HL-60 (cell line): ENCODE measurements at regions not wholly inside any gene's neighbourhood (a gene's known extent, or its start where the extent isn't known, plus 50 kb on each side); places are given as distances from the start of the nearest gene placed in this dataset.

Experiments used
- DNase-seq, 2 experiments: peaks; one replicate each; pipeline ENCODE4 v3.0.0-alpha.2; 2010 to 2020; ENCODE audit warnings: low read depth in 1 of 2, low spot score in 1 of 2
- H3K27ac ChIP-seq: fragments of 250-450 bp; sonication (Bioruptor Pico); replicated peaks from 2 replicates; pipeline ENCODE4 v1.5.1; 2020; ENCODE audit warnings: mild to moderate bottlenecking, moderate library complexity
- H3K27me3 ChIP-seq: fragments of 250-450 bp; sonication (Bioruptor Pico); 2 replicates; pipeline ENCODE4 v1.5.1; 2021; ENCODE audit warnings: mild to moderate bottlenecking, moderate library complexity; ENCODE audit not compliant: insufficient read depth, poor library complexity, severe bottlenecking
- H3K4me3 ChIP-seq: replicated peaks from 2 replicates; pipeline ENCODE4 v1.5.1; 2011; ENCODE audit warnings: mild to moderate bottlenecking, control low read depth, low read length; ENCODE audit not compliant: insufficient read depth
- GABPA ChIP-seq: IDR thresholded peaks from 2 replicates; pipeline ENCODE4 v1.6.1; 2012; ENCODE audit warnings: low read depth
- POLR2AphosphoS5 ChIP-seq: IDR thresholded peaks from 2 replicates; pipeline ENCODE4 v1.6.1; 2012; ENCODE audit warnings: low read depth
- SPI1 ChIP-seq: IDR thresholded peaks from 2 replicates; pipeline ENCODE4 v1.6.1; 2012; ENCODE audit warnings: low read depth, mild to moderate bottlenecking, borderline replicate concordance
- TF ChIP-seq, protein P1 (sequence below): IDR thresholded peaks from one replicate; pipeline ENCODE4 v1.5.1; 2011; ENCODE audit warnings: low read length, control low read depth, inconsistent platforms; ENCODE audit not compliant: insufficient read depth
- TF ChIP-seq, protein P2 (sequence below): IDR thresholded peaks from 2 replicates; pipeline ENCODE4 v1.6.1; 2012; ENCODE audit warnings: low read depth; ENCODE audit not compliant: insufficient replicate concordance

DNA sequence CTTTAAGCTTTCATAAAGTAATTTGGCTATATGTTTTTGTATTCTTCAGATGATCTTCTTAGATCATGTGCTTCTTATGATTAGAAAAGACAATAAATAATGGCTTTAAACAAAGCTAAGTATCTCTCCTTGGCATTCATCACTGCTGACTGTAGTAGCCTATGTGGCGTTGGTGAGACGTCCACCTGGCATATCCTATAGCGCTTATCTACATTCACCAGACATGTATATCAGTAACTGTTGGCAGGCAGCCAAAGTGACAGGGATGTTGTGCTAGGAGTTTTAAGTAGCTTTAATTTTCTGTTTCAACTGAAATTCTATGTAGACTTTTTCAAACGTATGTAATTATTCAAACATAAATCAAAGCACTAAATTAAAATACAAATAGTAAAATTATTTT is 276.4 kb downstream of the IL15 start:
- TF ChIP-seq, protein P1, sequence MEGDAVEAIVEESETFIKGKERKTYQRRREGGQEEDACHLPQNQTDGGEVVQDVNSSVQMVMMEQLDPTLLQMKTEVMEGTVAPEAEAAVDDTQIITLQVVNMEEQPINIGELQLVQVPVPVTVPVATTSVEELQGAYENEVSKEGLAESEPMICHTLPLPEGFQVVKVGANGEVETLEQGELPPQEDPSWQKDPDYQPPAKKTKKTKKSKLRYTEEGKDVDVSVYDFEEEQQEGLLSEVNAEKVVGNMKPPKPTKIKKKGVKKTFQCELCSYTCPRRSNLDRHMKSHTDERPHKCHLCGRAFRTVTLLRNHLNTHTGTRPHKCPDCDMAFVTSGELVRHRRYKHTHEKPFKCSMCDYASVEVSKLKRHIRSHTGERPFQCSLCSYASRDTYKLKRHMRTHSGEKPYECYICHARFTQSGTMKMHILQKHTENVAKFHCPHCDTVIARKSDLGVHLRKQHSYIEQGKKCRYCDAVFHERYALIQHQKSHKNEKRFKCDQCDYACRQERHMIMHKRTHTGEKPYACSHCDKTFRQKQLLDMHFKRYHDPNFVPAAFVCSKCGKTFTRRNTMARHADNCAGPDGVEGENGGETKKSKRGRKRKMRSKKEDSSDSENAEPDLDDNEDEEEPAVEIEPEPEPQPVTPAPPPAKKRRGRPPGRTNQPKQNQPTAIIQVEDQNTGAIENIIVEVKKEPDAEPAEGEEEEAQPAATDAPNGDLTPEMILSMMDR, result no peak
- no peak for TF ChIP-seq GABPA
- TF ChIP-seq SPI1, result no peak
- TF ChIP-seq, protein P2, sequence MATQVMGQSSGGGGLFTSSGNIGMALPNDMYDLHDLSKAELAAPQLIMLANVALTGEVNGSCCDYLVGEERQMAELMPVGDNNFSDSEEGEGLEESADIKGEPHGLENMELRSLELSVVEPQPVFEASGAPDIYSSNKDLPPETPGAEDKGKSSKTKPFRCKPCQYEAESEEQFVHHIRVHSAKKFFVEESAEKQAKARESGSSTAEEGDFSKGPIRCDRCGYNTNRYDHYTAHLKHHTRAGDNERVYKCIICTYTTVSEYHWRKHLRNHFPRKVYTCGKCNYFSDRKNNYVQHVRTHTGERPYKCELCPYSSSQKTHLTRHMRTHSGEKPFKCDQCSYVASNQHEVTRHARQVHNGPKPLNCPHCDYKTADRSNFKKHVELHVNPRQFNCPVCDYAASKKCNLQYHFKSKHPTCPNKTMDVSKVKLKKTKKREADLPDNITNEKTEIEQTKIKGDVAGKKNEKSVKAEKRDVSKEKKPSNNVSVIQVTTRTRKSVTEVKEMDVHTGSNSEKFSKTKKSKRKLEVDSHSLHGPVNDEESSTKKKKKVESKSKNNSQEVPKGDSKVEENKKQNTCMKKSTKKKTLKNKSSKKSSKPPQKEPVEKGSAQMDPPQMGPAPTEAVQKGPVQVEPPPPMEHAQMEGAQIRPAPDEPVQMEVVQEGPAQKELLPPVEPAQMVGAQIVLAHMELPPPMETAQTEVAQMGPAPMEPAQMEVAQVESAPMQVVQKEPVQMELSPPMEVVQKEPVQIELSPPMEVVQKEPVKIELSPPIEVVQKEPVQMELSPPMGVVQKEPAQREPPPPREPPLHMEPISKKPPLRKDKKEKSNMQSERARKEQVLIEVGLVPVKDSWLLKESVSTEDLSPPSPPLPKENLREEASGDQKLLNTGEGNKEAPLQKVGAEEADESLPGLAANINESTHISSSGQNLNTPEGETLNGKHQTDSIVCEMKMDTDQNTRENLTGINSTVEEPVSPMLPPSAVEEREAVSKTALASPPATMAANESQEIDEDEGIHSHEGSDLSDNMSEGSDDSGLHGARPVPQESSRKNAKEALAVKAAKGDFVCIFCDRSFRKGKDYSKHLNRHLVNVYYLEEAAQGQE, result no peak
- TF ChIP-seq POLR2AphosphoS5, result no peak
- no peak for DNase-seq
- Histone ChIP-seq H3K27me3 (no peaks in the 10 kb centered on the region), H3K4me3 (no peak overlapping the region), H3K27ac (no peak overlapping the region)

- TF ChIP-seq, protein P1, result no peak
- TF ChIP-seq, protein P2, result no peak
- TF ChIP-seq SPI1 (no peak), GABPA (no peak), POLR2AphosphoS5 (no peak)
These were observed 277.5 kb downstream of the IL15 start for GRCh38 chr4:141913928-141914327.

GRCh38 chr4:141914746-141915145 is 278.4 kb downstream of the IL15 start:
- no peak for DNase-seq
- Histone ChIP-seq H3K27me3 (no peaks in the 10 kb centered on the region), H3K27ac (no peak overlapping the region), H3K4me3 (no peak overlapping the region)
- TF ChIP-seq, protein P2, result no peak
- TF ChIP-seq POLR2AphosphoS5, result no peak
- TF ChIP-seq, protein P1, result no peak
- TF ChIP-seq SPI1, result no peak
- TF ChIP-seq GABPA, result no peak

More at GRCh38 chr4:141913928-141914327, 277.5 kb downstream of the IL15 start:
- no peak for DNase-seq
- Histone ChIP-seq H3K27me3 (no peaks in the 10 kb centered on the region), H3K27ac (no peak overlapping the region), H3K4me3 (no peak overlapping the region)
